GM19395 (cell line): ENCODE measurements at regions not wholly inside any gene's neighbourhood (a gene's known extent, or its start where the extent isn't known, plus 50 kb on each side); places are given as distances from the start of the nearest gene placed in this dataset.

Source experiments
- ATAC-seq: cut with Tn5 transposase; IDR thresholded peaks from one replicate; pipeline ENCODE4 v1.9.1; 2021; ENCODE audit warnings: mild to moderate bottlenecking, moderate library complexity; ENCODE audit not compliant: unreplicated experiment

GRCh38 chr15:62599791-62600777, 435.0 kb upstream of the C2CD4B start:
- ATAC-seq: no peak

- no peak for ATAC-seq
Observed at GRCh38 chr15:62601777-62602545, 436.9 kb upstream of the C2CD4B start.

- ATAC-seq: no peak
Observed at GRCh38 chr15:62603742-62604141, 438.7 kb upstream of the C2CD4B start.

GRCh38 chr15:62605282-62605681, 437.3 kb upstream of the TPM1 start:
- ATAC-seq: no peak

GRCh38 chr15:62606376-62607113, 436.0 kb upstream of the TPM1 start:
- no peak for ATAC-seq

GRCh38 chr15:62607114-62607462, 435.5 kb upstream of the TPM1 start:
- ATAC-seq: no peak

GRCh38 chr15:62607643-62608042, 434.9 kb upstream of the TPM1 start:
- ATAC-seq: no peak

GRCh38 chr15:62608369-62608768, 434.2 kb upstream of the TPM1 start:
- no peak for ATAC-seq

GRCh38 chr15:62610265-62610869, 432.2 kb upstream of the TPM1 start:
- ATAC-seq: no peak

- no peak for ATAC-seq
Observed at GRCh38 chr15:62611002-62611401, 431.5 kb upstream of the TPM1 start.

GRCh38 chr15:62612183-62612733, 430.3 kb upstream of the TPM1 start:
- ATAC-seq: no peak

- ATAC-seq: no peak
Observed at GRCh38 chr15:62612771-62613170, 429.8 kb upstream of the TPM1 start.

GRCh38 chr15:62616746-62617145, 425.8 kb upstream of the TPM1 start:
- ATAC-seq: no peak

- ATAC-seq: no peak
Observed at GRCh38 chr15:62617741-62618140, 424.8 kb upstream of the TPM1 start.

- no peak for ATAC-seq
Observed at GRCh38 chr15:62618432-62618831, 424.1 kb upstream of the TPM1 start.

GRCh38 chr15:62618846-62619504, 423.6 kb upstream of the TPM1 start:
- ATAC-seq: no peak

- ATAC-seq: no peak
Observed at GRCh38 chr15:62619526-62619925, 423.0 kb upstream of the TPM1 start.

GRCh38 chr15:62622775-62623174, 419.8 kb upstream of the TPM1 start:
- no peak for ATAC-seq

GRCh38 chr15:62624547-62625378, 417.8 kb upstream of the TPM1 start:
- ATAC-seq: peak; percentile 63
